MM.1S (cell line): ENCODE measurements at regions not wholly inside any gene's neighbourhood (a gene's known extent, or its start where the extent isn't known, plus 50 kb on each side); places are given as distances from the start of the nearest gene placed in this dataset.

Experiments used
- DNase-seq: peaks from one replicate; pipeline ENCODE4 v3.0.0-alpha.2; 2015
- H2AFZ ChIP-seq: fragments of 300-600 bp; sonication (generic); 2 replicates; pipeline ENCODE4 v1.6.0; 2016; ENCODE audit warnings: antibody characterized with exemption, low read length
- H3F3A ChIP-seq: fragments of 300-600 bp; sonication (generic); 2 replicates; pipeline ENCODE4 v1.6.1; 2016; ENCODE audit warnings: mild to moderate bottlenecking, antibody characterized with exemption, low read length, moderate library complexity, mixed read lengths; ENCODE audit not compliant: insufficient read depth
- H3K27ac ChIP-seq: fragments of 300-600 bp; sonication (generic); 2 replicates; pipeline ENCODE4 v1.5.1; 2016; ENCODE audit warnings: mild to moderate bottlenecking, low read length
- H3K27me3 ChIP-seq: fragments of 300-600 bp; sonication (generic); replicated peaks from 2 replicates; pipeline ENCODE4 v1.6.0; 2016; ENCODE audit warnings: low read length; ENCODE audit not compliant: insufficient read depth
- H3K36me3 ChIP-seq: fragments of 300-600 bp; sonication (generic); replicated peaks from 2 replicates; pipeline ENCODE4 v1.6.1; 2016; ENCODE audit warnings: mild to moderate bottlenecking, low read length, mixed read lengths; ENCODE audit not compliant: insufficient read depth
- H3K4me1 ChIP-seq: fragments of 300-600 bp; sonication (generic); 2 replicates; pipeline ENCODE4 v1.6.1; 2016; ENCODE audit warnings: low read length, mixed read lengths
- H3K4me2 ChIP-seq: fragments of 300-600 bp; sonication (generic); 2 replicates; pipeline ENCODE4 v1.6.0; 2016; ENCODE audit warnings: low read depth, low read length
- H3K4me3 ChIP-seq: fragments of 300-600 bp; sonication (generic); 2 replicates; pipeline ENCODE4 v1.5.1; 2016; ENCODE audit warnings: low read length, mixed read lengths
- H3K79me2 ChIP-seq: fragments of 300-600 bp; sonication (generic); 2 replicates; pipeline ENCODE4 v1.6.1; 2016; ENCODE audit warnings: mixed run types, low read length, mixed read lengths
- H3K9ac ChIP-seq: fragments of 300-600 bp; sonication (generic); 2 replicates; pipeline ENCODE4 v1.6.1; 2016; ENCODE audit warnings: low read length, mixed read lengths
- H3K9me2 ChIP-seq: fragments of 300-600 bp; sonication (generic); replicated peaks from 2 replicates; pipeline ENCODE4 v1.6.1; 2016; ENCODE audit warnings: mild to moderate bottlenecking, low read length, mixed read lengths; ENCODE audit not compliant: insufficient read depth
- H3K9me3 ChIP-seq: fragments of 300-600 bp; sonication (generic); replicated peaks from 2 replicates; pipeline ENCODE4 v1.6.1; 2016; ENCODE audit warnings: mild to moderate bottlenecking, low read length, mixed read lengths; ENCODE audit not compliant: insufficient read depth
- H4K20me1 ChIP-seq: fragments of 300-600 bp; sonication (generic); 2 replicates; pipeline ENCODE4 v1.6.1; 2016; ENCODE audit warnings: mild to moderate bottlenecking, low read length, moderate library complexity, mixed read lengths; ENCODE audit not compliant: insufficient read depth
- CTCF ChIP-seq: fragments of 300-600 bp; sonication (generic); IDR thresholded peaks from 2 replicates; pipeline ENCODE4 v1.5.1; 2016; ENCODE audit warnings: antibody characterized with exemption, low read length, mixed read lengths
- EZH2 ChIP-seq: fragments of 300-600 bp; sonication (generic); optimal IDR thresholded peaks from 2 replicates; pipeline ENCODE3; 2017; ENCODE audit warnings: low read depth, mild to moderate bottlenecking, antibody characterized with exemption, low read length, mixed read lengths
- EZH2phosphoT487 ChIP-seq: fragments of 300-600 bp; sonication (generic); IDR thresholded peaks from 2 replicates; pipeline ENCODE4 v1.6.1; 2018; ENCODE audit warnings: antibody characterized with exemption, low read length

- Histone ChIP-seq H3K27me3 (no peaks in the 10 kb centered on the region), H3K9me3 (no peaks in the 10 kb centered on the region), H3K4me3 (no peak overlapping the region), H3K4me1 (no peaks in the 10 kb centered on the region), H3K4me2 (no peak overlapping the region), H3K9me2 (no peaks in the 10 kb centered on the region), H3K79me2 (no peaks in the 10 kb centered on the region), H2AFZ (no peak overlapping the region), H3F3A (no peaks in the 10 kb centered on the region), H4K20me1 (no peaks in the 10 kb centered on the region), H3K9ac (no peak overlapping the region), H3K27ac (no peak overlapping the region), H3K36me3 (no peaks in the 10 kb centered on the region)
- no peak for DNase-seq
- no peak for TF ChIP-seq EZH2
- TF ChIP-seq EZH2phosphoT487, result no peak
- TF ChIP-seq CTCF, result no peak
Measured at GRCh38 chr4:26116057-26116456, 202.0 kb downstream of the SMIM20 start.

- Histone ChIP-seq H3F3A (no peaks in the 10 kb centered on the region), H3K9me3 (no peaks in the 10 kb centered on the region), H2AFZ (no peak overlapping the region), H3K9me2 (no peaks in the 10 kb centered on the region), H3K36me3 (no peaks in the 10 kb centered on the region), H3K79me2 (no peaks in the 10 kb centered on the region), H3K4me3 (no peak overlapping the region), H3K4me1 (no peaks in the 10 kb centered on the region), H4K20me1 (no peaks in the 10 kb centered on the region), H3K9ac (no peak overlapping the region), H3K4me2 (no peak overlapping the region), H3K27me3 (no peaks in the 10 kb centered on the region), H3K27ac (no peak overlapping the region)
- no peak for TF ChIP-seq EZH2phosphoT487
- no peak for TF ChIP-seq CTCF
- no peak for TF ChIP-seq EZH2
- no peak for DNase-seq
Measured at GRCh38 chr4:26120098-26120825, 200.6 kb upstream of the RBPJ start.

- Histone ChIP-seq H3K4me1 (no peaks in the 10 kb centered on the region), H3K79me2 (no peaks in the 10 kb centered on the region), H4K20me1 (no peaks in the 10 kb centered on the region), H3F3A (no peaks in the 10 kb centered on the region), H3K4me3 (no peak overlapping the region), H3K9me2 (no peaks in the 10 kb centered on the region), H3K9ac (no peak overlapping the region), H3K9me3 (no peaks in the 10 kb centered on the region), H3K27ac (no peak overlapping the region), H3K27me3 (no peaks in the 10 kb centered on the region), H2AFZ (no peak overlapping the region), H3K36me3 (no peaks in the 10 kb centered on the region), H3K4me2 (no peak overlapping the region)
- TF ChIP-seq EZH2phosphoT487 (no peak), EZH2 (no peak), CTCF (no peak)
- no peak for DNase-seq
Measured at GRCh38 chr4:26122690-26123089, 198.1 kb upstream of the RBPJ start.
